Prostate gland (tissue), 2 donors: ENCODE measurements at regions not wholly inside any gene's neighbourhood (a gene's known extent, or its start where the extent isn't known, plus 50 kb on each side); places are given as distances from the start of the nearest gene placed in this dataset.

Experiments
- DNase-seq: peaks from one replicate; pipeline ENCODE4 v3.0.0-alpha.2; 2019; ENCODE audit warnings: low spot score
- H3K27ac ChIP-seq, 2 donors: fragments of 200-600 bp; sonication (generic); 2 replicates each; pipeline ENCODE4 v1.5.1; 2017 to 2019
- H3K27me3 ChIP-seq: fragments of 200-600 bp; sonication (generic); replicated peaks from 2 replicates; pipeline ENCODE4 v1.5.1; 2019; ENCODE audit not compliant: insufficient read depth
- H3K36me3 ChIP-seq, 2 donors: fragments of 200-600 bp; sonication (generic); 1 replicate in 1 of 2; 2 replicates in 1 of 2; pipeline versions ENCODE4 v1.5.1 to v1.8.1; 2017 to 2019
- H3K4me1 ChIP-seq: fragments of 200-600 bp; sonication (generic); replicated peaks from 2 replicates; pipeline ENCODE4 v1.5.1; 2019
- H3K4me3 ChIP-seq, 2 donors: fragments of 200-600 bp; sonication (generic); 2 replicates each; pipeline ENCODE4 v1.5.1; 2017 to 2019
- H3K9me3 ChIP-seq: fragments of 200-600 bp; sonication (generic); 2 replicates; pipeline ENCODE4 v1.5.1; 2017
- CTCF ChIP-seq, 4 experiments: fragments of 200-600 bp in 2 of 4; fragments of 450-650 bp in 2 of 4; sonication (generic) in 2 of 4; IDR thresholded peaks; 1 replicate in 3 of 4; 2 replicates in 1 of 4; pipeline ENCODE4 v1.5.1; 2016 to 2019; ENCODE audit warnings: antibody characterized with exemption in 4 of 4, mild to moderate bottlenecking in 2 of 4, moderate library complexity in 2 of 4
- POLR2A ChIP-seq: fragments of 450-650 bp; IDR thresholded peaks from one replicate; pipeline ENCODE4 v1.6.1; 2016; ENCODE audit warnings: antibody characterized with exemption, mild to moderate bottlenecking
- POLR2AphosphoS5 ChIP-seq: sonication (generic); formaldehyde crosslinking; IDR thresholded peaks from one replicate; pipeline ENCODE4 v1.6.1; 2017; ENCODE audit warnings: antibody characterized with exemption
- WGBS: methylation state at CpG from one replicate; pipeline ENCODE4 v1.1.5; 2018; 5-methylcytosine and 5-hydroxymethylcytosine counted together
- intact Hi-C: fragments of 100-400 bp; cut with DNase I; formaldehyde crosslinking; loops from one replicate; pipeline ENCODE4 v1.14.2; 2022

GRCh38 chr20:11521476-11522365, 396.0 kb upstream of the BTBD3 start:
- no peaks in the 10 kb centered on the region for H3K4me1 ChIP-seq
- H3K27me3 ChIP-seq: no peaks in the 10 kb centered on the region
- H3K4me3 ChIP-seq: no peak overlapping the region
- intact Hi-C loops: no loop called here
- no peak overlapping the region for H3K27ac ChIP-seq
- WGBS: 77% methylated on average over 4 of the region's 4 CpGs
- TF ChIP-seq POLR2A: no peak
- no peak for TF ChIP-seq CTCF (IDR thresholded peaks at IDR 0.05)
- no peak for TF ChIP-seq POLR2AphosphoS5
- DNase-seq: no peak
- H3K9me3 ChIP-seq: no peaks in the 10 kb centered on the region
- H3K36me3 ChIP-seq: no peaks in the 10 kb centered on the region

GRCh38 chr20:11522366-11522741, 395.3 kb upstream of the BTBD3 start:
- Histone ChIP-seq H3K27me3 (no peaks in the 10 kb centered on the region), H3K4me1 (no peaks in the 10 kb centered on the region), H3K4me3 (no peak overlapping the region), H3K36me3 (no peaks in the 10 kb centered on the region), H3K9me3 (no peaks in the 10 kb centered on the region), H3K27ac (no peak overlapping the region)
- 52% methylated on average over 2 of the region's 2 CpGs for WGBS
- intact Hi-C loops: no loop called here
- DNase-seq: no peak
- TF ChIP-seq CTCF (IDR thresholded peaks at IDR 0.05): no peak
- no peak for TF ChIP-seq POLR2A
- no peak for TF ChIP-seq POLR2AphosphoS5

GRCh38 chr20:11529047-11529446, 388.6 kb upstream of the BTBD3 start:
- no peak for DNase-seq
- no peak for TF ChIP-seq CTCF (IDR thresholded peaks at IDR 0.05)
- no peak for TF ChIP-seq POLR2AphosphoS5
- no peak for TF ChIP-seq POLR2A
- H3K36me3 ChIP-seq: no peaks in the 10 kb centered on the region
- intact Hi-C loops: no loop called here
- H3K9me3 ChIP-seq: no peaks in the 10 kb centered on the region
- H3K27me3 ChIP-seq: no peaks in the 10 kb centered on the region
- no peak overlapping the region for H3K27ac ChIP-seq
- H3K4me3 ChIP-seq: no peak overlapping the region
- H3K4me1 ChIP-seq: no peaks in the 10 kb centered on the region
- WGBS: 93% methylated on average over 4 of the region's 4 CpGs

GRCh38 chr20:11537032-11537431, 380.7 kb upstream of the BTBD3 start:
- Histone ChIP-seq H3K27ac (no peak overlapping the region), H3K36me3 (no peaks in the 10 kb centered on the region), H3K4me3 (no peak overlapping the region), H3K4me1 (no peaks in the 10 kb centered on the region), H3K27me3 (no peaks in the 10 kb centered on the region), H3K9me3 (no peaks in the 10 kb centered on the region)
- TF ChIP-seq POLR2A: no peak
- no peak for TF ChIP-seq CTCF (IDR thresholded peaks at IDR 0.05)
- no peak for TF ChIP-seq POLR2AphosphoS5
- DNase-seq: no peak
- intact Hi-C loops: no loop called here
- 21% methylated on average over 2 of the region's 2 CpGs for WGBS

- WGBS: 67% methylated on average over 4 of the region's 4 CpGs
- no peak for TF ChIP-seq POLR2AphosphoS5
- TF ChIP-seq POLR2A: no peak
- TF ChIP-seq CTCF (IDR thresholded peaks at IDR 0.05): no peak
- no peak overlapping the region for H3K4me3 ChIP-seq
- H3K27me3 ChIP-seq: no peaks in the 10 kb centered on the region
- intact Hi-C loops: no loop called here
- no peaks in the 10 kb centered on the region for H3K9me3 ChIP-seq
- no peaks in the 10 kb centered on the region for H3K36me3 ChIP-seq
- no peak for DNase-seq
- no peak overlapping the region for H3K27ac ChIP-seq
- H3K4me1 ChIP-seq: no peaks in the 10 kb centered on the region
Observed at GRCh38 chr20:11539450-11539849, 378.2 kb upstream of the BTBD3 start.
